NCI-H1105 (cell line): ENCODE measurements at regions not wholly inside any gene's neighbourhood (a gene's known extent, or its start where the extent isn't known, plus 50 kb on each side); places are given as distances from the start of the nearest gene placed in this dataset.
"Not testable (repeated sequence)": the region's sequence is repeated elsewhere in the genome, so short reads cannot be mapped to it uniquely, and the experiment has no call there.

Experiments
- DNase-seq: peaks from one replicate; lab custom pipeline; 2025; lab: John Stamatoyannopoulos, UW

DNA sequence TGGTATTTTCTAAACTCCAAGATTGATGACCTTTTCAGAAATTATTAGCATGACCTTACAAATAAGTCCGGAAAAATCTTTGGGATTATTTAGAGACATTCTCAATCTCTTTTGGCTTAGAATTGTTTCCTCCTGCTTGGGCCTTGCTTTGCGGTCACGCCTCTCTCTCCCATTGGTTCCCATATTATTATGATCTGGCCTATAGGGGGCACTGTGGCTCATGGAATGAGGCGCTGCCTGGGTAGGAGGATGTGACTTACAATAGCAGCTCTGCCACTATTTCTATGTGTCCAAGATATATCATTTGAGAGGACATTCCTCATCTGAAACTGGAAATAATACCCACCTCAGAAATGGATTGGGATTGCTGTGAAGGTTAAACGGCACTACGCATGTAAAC, 464.9 kb downstream of the MFSD1 start:
- DNase-seq: peak; percentile 53

DNA sequence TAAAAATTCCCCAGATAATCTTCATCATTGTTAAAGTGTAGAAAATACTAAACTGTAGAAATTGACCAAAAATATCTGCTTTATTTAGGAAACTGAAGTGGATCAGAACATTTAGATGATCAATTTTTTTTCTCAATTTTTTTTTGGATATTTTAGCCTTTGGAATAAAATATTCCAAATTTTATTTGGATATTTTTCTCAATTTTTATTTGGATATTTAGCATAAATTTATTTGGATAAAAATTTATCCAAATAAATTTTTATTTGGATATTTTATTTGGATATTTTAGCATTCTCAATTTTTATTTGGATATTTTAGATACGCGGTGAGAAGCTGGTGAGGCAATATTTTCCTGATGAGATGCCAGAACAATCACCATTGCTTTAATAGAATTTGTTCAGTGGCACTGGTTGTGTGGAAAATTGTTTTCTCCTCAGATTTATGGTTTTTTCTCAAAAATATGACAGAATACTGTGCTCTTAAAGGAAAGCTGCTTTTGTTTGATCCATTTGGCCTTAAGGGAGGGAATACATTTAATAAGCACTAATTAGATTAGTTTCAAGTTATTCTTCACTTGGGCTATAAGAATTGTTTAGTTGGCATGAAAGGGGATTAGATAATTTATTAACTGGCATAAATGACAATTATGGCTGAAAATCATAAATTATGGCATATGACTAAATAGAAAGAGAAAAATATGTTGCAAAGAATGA, 470.1 kb downstream of the MFSD1 start:
- DNase-seq: no peak

DNA sequence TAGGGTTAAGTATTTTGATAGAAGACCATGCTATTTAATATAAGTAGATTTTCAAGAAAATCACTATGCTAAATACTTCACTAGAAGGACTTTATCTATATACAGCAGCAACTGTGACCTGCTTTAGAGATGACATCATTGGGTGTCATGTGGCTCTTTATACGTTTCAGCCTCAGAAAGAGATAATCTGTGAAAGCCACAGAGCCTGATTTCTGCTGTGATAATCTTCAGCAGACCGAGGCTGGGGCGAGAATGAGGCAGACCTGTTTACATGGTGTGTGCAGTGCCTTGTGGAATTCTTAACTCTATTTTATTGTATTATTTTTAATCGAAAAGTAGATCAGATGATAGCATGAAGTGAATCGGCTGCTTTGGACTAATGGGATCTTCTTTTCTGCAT, 471.2 kb downstream of the MFSD1 start:
- DNase-seq: no peak

DNA sequence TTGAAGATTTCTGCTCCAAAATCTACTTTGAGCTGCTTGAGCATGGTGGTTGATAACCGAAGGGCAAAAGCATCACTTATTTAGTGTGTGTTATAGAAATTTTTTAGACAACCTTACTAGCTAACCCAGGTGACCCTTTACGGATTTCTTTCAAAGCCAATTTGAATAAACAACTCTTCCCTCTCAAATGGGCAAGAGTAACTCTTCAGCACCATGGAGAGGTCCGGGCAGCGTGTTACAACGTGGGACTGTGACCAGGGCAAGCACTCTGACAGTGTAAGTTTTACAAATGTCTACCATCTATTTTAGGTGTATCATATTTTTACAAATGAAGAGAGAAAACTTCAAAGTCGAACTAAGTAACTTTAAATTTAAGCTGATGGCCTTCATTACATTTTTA, 471.8 kb downstream of the MFSD1 start:
- DNase-seq: no peak

DNA sequence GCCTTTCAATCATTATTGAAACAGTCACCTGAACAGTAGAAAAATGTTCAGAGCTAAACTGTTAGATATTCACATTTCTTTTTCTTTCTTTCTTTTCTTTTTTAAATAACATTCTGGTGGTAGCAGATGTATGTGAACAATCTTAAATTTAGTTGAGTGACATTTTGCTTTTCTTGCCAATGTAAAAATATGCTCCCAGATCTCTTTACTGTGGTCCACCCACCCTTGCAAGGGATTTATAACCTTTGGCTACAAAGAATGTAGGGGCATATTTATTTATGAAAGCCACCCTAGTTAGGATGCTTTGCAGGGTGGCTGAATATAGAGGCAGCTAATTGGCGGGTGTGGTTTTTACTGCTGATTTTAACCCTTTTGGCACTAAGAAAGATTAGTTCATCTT, 473.9 kb downstream of the MFSD1 start:
- no peak for DNase-seq

DNA sequence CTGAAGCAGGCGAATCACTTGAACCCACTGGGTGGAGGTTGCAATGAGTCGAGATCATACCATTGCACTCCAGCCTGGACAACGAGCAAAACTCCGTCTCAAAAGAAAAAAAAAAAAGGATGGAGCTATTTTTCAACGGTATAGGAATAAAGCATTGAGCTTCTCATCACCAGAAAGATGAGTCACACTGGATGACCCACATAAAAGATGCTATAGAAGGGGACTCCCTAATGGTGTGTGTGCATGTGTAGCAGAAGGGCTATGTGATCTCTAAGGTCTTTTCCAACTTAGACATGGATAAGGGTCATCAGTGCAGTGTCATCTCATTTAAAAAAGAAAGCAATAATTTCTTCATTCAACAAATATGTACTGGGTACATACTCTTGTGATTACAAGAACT, 476.0 kb downstream of the MFSD1 start:
- no peak for DNase-seq

DNA sequence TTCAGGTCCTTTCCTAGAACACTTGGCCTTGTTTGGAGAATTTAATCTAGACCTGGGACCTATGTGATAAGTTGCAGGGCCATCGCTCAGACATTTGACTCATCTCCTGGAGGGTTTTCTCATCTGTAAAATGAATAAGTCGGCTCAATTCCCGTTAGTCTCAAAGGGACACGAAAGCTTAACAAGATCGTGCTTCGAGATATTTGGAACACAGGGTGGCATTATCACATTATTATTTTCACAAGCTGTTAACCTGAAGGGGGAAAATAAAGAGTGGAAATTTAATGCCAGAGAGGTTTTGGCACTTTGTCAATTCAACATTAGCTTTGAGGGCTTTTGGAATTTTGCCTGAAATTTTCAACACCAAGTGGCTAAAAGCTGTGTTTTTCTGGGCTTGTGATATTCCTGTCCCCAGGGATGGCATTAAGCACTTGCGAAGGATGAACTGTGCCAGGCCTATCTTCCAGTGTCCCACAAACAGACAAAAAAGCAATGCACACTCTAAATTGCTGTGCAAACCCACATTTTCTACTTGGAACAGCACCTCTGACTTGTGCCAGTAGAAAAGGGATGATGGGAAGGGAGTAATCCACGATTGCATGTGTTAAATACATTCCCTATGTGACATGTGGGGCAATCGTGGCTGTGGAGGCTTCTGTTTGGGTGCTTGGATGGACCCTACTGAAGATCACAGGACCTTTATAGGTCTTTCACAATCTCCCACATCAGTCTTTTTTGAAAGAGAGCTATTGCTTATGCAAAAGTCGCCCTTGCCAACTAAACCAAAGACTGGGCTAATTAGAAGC, 478.7 kb downstream of the MFSD1 start:
- peak; percentile 98 for DNase-seq

DNA sequence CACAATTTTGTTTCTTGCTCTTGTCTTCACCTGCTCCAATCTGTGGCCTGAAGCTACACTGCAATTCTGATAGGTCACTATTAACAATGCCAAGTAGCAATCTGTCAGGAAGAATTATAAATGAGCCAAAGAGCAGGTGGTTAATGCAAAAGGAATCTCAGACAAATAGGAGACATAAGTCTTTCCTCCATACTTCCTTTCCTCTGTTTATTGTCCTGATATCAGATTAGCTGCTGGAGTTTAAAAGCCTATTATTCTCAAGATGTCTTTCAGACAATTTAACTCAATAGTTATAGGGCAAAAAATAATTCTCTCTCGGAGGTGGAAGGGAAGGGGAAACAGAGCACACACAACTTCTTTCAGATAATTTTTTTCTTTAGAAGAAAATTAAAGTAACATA, 491.6 kb downstream of the MFSD1 start:
- no peak for DNase-seq

DNA sequence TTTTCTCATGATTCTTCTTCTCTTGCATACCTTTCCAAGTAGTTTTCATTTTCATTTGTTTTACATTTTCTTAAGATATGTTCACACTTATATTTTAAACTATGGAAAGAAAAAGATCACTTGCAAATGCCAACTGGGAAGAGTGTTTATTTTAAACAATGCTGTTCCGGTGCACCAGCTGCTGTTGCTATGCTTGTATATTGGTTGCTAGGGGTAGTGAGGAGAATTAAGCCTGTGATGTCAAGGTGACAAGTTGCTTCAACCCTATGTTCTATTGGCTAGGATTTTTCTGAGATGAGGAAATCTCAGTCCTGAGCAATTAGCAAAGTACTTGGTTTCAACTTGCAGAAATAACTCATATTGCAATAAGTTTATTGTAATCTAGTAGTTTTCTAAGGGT, 500.1 kb downstream of the MFSD1 start:
- no peak for DNase-seq

DNA sequence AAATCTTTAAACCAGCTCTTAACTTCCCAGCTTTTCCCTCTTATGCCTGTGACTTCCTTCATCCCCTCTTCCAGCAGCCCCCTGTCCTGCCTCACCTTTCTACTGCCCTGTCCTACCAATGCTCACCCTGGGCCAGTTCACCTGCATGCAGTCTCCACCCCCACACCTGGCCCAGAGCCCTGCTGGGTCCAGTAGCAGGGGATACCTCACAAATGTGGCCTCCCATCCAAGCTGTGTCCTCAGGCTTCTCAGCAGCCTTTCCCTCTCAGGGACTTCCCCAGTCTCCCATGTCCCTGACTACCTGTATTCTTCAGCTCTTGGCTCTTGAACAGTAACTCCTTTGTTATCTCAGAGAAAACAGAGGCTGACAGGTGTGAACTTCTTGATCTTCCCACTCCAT, 503.2 kb downstream of the MFSD1 start:
- no peak for DNase-seq

DNA sequence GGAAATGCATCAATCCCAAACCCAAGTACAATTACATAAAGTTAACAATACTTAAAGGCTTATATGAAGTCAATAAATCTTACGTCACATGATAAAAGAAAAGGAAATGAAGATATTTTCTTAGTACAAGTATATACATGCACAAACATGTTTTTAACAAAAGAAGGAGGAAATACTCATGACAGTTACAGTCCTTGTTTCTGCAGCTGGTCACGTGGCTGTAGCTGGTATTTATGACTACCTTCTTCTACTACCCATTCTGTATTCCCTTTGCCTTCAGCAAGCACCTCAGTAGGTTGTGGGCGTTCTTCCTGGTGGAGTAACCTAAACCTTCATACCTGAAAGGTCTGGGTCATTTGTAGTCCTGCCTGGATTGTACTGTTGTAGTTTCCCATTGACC, 514.9 kb downstream of the MFSD1 start:
- not testable (repeated sequence) for DNase-seq

DNA sequence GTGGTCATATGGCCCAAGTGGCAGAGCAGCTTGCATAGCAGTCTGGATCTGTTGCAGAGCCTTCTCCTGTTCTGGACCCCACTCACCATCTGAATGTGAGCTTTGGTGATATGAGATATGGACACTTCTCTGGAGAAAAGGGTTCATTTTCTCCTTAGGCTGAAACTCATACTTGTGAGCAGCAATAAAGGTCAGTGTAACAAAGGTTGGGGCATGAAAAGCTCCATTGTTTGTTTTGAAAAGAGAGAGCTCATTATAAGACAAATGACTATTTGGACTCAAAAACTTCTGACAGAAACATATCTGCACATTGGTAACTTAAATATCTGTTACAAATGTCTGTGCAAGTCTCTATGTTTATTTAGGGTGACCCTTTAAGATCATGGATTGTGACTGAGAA, 517.3 kb downstream of the MFSD1 start:
- DNase-seq: no peak

DNA sequence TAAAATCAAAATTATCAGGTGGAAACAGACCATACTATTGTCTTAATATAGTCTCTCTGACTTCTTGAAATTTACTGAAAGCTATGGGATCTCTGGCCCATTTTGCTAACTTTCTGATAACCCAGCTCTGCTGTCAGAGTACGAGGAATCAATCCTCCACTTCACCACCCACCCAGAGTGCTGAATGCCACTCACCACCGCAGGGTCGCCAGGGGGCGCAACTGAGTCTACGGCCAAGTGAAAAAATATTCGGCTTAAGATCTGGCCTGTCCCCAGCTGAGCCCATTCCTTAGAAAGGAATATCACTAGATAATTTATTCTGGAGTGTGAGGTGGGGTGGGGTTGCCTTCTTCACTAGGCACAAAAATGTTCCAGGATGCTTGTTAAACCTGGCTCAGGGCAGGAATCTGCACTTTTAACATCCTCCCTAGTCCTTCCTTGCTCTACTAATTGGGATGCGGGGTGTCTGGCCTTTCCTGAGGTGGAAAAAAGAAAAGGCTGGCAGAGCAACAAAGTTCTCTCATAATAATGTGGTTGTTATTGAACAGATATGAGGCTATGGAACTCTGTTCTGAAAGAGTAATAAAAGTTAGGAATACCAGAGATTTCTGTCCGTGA, 520.6 kb downstream of the MFSD1 start:
- no peak for DNase-seq

DNA sequence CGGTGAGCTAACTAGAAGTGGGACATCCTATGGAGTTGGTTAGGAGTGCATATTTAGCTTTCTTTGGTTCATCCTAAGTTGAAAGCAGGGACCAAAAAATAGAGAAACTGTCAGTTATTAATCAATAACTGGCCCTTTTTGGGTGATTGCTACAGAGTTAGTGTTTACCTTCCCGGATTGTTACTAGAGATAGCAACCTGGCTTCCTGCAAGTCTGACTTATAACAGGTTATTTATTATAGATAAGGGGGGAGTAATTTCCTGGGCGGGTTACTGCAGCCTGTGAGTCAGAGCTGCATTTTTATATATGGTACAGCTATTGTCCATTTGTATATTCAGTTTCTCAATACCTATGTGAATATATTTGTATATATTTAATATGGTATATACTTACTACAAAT, 522.0 kb downstream of the MFSD1 start:
- no peak for DNase-seq

DNA sequence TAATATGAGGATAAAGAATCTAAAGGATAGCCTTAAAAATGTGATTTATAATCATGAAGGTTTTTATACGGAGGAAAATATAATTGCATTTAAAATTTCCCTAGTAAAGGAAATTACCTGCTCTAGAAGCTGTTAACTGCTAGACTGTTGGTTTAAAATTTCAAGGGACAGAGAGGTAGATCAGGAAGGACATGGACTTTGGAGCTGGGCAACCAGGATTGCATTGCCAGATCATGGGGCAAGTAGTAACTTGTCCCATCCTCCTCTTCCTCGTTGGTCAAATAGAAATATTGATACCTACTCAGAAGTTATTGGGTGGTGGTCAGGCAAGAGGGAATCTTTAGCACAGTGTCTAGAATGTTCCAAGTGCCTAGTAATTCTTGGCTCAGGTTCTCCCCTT, 525.1 kb downstream of the MFSD1 start:
- DNase-seq: no peak

DNA sequence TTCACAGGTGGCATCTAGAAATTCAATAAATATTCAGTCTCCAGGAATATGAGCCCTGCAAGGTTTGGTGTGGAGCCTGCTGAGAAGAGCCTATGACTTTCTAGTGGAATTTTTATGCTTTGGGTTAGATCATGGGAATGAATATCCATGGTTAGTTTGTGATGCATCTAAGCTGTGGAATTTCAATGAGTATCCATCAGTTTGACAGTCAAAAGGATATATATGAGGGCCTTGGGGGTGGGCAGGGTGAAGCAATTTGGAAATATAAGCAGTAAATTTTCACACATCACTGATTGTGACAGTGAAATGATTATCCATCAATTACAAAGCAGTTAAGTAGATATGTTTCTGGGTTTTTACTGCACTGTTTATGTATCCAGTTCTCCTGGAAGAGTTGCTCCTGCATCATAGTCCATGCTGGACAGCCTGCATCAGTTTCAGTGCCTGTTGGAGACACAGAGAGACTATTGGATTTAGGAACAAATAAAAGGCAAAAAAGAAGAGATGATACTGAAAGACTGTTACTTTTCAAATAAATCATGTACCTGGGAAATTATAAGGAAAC, 530.8 kb downstream of the MFSD1 start:
- DNase-seq: no peak

DNA sequence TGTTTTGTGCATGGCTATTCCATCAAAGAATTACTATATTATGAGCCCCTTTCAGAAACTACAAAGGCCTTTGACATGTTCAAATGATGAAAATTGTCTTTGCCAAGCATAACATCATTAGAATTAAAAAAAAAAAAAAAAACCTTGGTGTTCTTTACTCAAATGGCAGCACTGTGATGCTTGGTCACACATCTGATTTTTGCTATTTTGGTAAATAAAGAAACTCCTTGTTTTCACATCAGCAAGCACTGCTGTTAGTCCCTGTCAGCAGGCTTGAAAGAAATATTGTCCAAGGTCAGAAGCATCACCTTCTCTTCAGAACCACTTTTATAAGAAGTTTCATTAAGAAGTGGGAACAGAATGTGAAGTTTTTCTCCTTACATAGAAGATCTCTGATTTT, 537.3 kb downstream of the MFSD1 start:
- DNase-seq: no peak

DNA sequence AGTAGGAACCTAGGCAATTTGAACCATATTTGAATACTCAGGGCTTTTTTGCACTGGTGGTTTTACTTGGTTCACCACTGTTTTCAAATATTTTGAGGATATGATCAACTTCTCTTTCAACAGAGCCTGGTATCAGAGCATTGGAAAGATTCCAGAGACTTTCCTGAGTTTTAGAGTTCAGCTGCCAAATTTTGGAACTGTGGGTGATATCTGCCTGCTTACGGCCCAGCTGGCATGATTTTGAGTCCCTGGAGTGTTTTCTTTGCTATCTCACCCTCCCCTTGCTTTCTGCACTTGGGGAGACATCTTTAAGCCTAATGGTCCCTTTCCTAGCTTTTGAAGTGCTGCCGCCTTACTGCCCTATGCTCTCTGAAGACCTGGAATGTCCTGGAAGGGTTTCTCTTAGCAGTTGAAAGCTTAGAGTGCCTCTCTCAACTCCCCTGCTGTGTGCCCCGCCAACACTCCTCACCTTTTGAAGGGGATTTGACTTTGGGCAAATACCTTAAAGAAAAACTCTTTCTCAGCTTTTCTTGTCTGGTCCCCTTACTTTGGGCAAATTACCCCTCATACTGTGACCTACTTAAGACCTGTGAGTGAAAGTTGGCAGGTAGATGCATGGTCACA, 539.1 kb downstream of the MFSD1 start:
- no peak for DNase-seq

DNA sequence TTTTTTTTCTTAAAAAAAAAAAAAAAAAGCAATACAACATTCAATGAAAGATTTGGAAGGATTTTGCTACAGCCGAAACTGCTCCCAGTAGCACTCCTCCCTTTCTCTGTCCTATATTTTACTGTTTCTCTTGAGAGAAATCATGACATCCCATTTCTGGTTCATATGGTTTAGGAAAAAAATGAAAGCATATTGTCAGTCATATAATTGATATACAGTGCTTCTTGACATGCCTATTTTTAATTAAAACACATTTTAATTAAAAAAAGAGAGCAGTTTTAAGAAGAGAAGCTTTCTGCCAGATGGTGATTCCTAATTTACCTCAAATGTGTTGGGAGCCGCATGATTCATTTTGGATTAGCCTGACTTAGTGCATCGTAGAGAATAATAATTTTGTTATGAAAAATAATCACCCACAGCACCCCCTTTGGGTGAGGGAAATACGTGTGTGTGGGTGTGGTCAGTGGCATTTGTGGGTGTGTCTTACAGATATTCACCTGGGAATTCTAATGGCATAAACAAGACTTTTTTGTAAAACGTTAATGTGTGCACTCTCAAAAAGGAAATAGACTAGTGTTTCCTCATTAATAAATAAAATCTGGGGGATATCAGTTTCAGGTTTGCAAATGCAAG, 544.5 kb downstream of the MFSD1 start:
- no peak for DNase-seq

DNA sequence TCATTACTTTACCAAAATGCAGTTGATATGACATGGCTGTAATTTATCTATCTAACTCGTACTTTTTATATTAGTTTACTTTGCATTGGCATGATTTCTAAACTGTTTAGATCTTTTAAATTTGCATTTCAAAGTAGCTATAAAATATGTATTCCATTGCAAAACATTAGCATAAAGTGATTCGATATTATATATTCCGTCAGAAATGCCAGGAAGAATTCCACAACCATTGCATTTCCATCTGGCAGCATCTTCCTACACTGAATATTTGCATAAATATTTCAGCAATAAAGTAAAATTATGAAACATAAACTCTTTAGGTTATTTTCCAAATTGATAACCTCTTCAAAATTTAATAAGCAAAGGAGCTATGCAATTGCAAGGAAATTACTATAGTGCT, 546.6 kb downstream of the MFSD1 start:
- no peak for DNase-seq

DNA sequence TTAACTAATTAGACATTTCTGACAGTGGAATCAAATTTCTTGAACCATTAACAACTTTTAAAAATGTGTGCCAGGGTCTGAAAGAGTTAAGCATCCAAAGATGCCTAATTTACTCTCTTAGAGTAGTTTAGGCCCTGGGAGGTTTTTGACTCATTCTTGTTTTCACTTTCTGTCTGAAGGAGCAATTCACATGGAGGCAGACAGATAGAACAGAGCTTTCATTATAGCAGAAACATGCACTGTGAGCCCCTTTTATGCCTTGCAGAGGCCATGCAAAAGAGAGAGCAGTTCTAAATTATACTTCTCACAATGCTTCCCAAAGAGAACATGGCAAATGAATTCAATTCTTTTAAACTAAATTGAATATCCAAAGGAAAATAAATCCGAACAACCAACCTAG, 554.8 kb downstream of the MFSD1 start:
- DNase-seq: no peak

DNA sequence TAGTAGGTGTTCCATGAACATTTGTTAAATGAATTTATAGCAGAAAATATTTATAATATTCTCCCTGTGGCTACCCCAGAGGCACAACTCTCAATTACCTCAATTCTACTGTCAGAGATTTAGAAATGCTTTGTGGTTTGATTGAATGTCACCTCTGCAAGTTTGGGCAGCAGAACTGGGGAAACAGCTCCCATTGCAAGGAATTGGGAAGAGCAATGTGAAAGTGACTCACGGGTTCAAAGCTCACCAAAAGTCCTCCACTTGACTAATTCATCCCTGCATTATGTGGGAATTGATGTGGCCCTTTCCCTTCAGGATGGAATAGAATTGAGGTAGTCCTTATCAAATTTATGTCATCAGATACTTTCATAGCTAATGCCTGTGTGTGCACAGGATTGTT, 562.7 kb downstream of the MFSD1 start:
- no peak for DNase-seq
